Gastrocnemius medialis (tissue), 4 donors: ENCODE measurements at regions not wholly inside any gene's neighbourhood (a gene's known extent, or its start where the extent isn't known, plus 50 kb on each side); places are given as distances from the start of the nearest gene placed in this dataset.

ENCODE experiments used
- ATAC-seq, 2 donors: fragments of 150-250 bp; one replicate each; pipeline ENCODE4 v1.9.1; 2016
- DNase-seq, 2 donors: peaks; one replicate each; pipeline ENCODE4 v3.0.0-alpha.2; 2019
- H3K27ac ChIP-seq, 4 donors: fragments of 200-600 bp; sonication (generic); 1 replicate in 1 of 4; 2 replicates in 3 of 4; pipeline ENCODE4 v1.5.1; 2016 to 2018; ENCODE audit warnings: mild to moderate bottlenecking in 2 of 4, moderate library complexity in 1 of 4
- H3K27me3 ChIP-seq, 3 donors: fragments of 200-600 bp; sonication (generic) in 2 of 3; 1 replicate in 1 of 3; 2 replicates in 2 of 3; pipeline versions ENCODE4 v1.5.1 to v1.6.0; 2016 to 2019; ENCODE audit warnings: mild to moderate bottlenecking in 1 of 3, moderate library complexity in 1 of 3
- H3K36me3 ChIP-seq, 2 donors: fragments of 200-600 bp; sonication (generic) in 1 of 2; one replicate each; pipeline ENCODE4 v1.5.1; 2017 to 2018
- H3K4me1 ChIP-seq, 2 donors: fragments of 200-600 bp; sonication (generic) in 1 of 2; one replicate each; pipeline ENCODE4 v1.5.1; 2016 to 2017; ENCODE audit warnings: mild to moderate bottlenecking in 2 of 2
- H3K4me3 ChIP-seq, 4 donors: fragments of 200-600 bp; sonication (generic) in 3 of 4; 1 replicate in 1 of 4; 2 replicates in 3 of 4; pipeline ENCODE4 v1.5.1; 2016 to 2019; ENCODE audit warnings: mild to moderate bottlenecking in 2 of 4
- H3K9me3 ChIP-seq, 3 donors: fragments of 200-600 bp; sonication (generic) in 2 of 3; 1 replicate in 1 of 3; 2 replicates in 2 of 3; pipeline ENCODE4 v1.5.1; 2016 to 2019
- CTCF ChIP-seq, 5 experiments: fragments of 450-650 bp in 3 of 5; fragments of 200-600 bp in 2 of 5; sonication (generic) in 2 of 5; IDR thresholded peaks in 4 of 5; conservative IDR thresholded peaks in 1 of 5; 1 replicate in 4 of 5; 2 replicates in 1 of 5; pipeline ENCODE4 v1.5.1; 2016 to 2019; ENCODE audit warnings: antibody characterized with exemption in 5 of 5, mild to moderate bottlenecking in 3 of 5, moderate library complexity in 3 of 5
- POLR2A ChIP-seq, 2 donors: fragments of 450-650 bp; IDR thresholded peaks; one replicate each; pipeline ENCODE4 v1.6.1; 2017; ENCODE audit warnings: antibody characterized with exemption in 2 of 2, mild to moderate bottlenecking in 2 of 2, moderate library complexity in 2 of 2
- in situ Hi-C, 4 donors: fragments of 200-750 bp; cut with MboI; loops; one replicate each; pipeline versions ENCODE4 v1.15.0 to v1.8.0; 2017; ENCODE audit warnings: low sequenced_read_pairs in 4 of 4
- intact Hi-C: fragments of 100-400 bp; cut with DNase I; formaldehyde crosslinking; loops from one replicate; pipeline ENCODE4 v1.15.1; 2023; ENCODE audit warnings: low total_unique reads

GRCh38 chr3:103963599-103963998, 1403.1 kb upstream of the ALCAM start:
- ATAC-seq = no peak
- Histone ChIP-seq H3K27me3 (no peaks in the 10 kb centered on the region), H3K4me1 (no peaks in the 10 kb centered on the region), H3K4me3 (no peak overlapping the region), H3K36me3 (no peaks in the 10 kb centered on the region), H3K9me3 (no peaks in the 10 kb centered on the region), H3K27ac (no peak overlapping the region)
- TF ChIP-seq POLR2A (IDR thresholded peaks at IDR 0.05) (no peak), CTCF (IDR thresholded peaks at IDR 0.05 in 4 of 5, conservative IDR thresholded peaks at IDR 0.05 in 1 of 5) (no peak)
- in situ Hi-C loops (no loop called here), intact Hi-C loops (no loop called here)
- DNase-seq = no peak

- TF ChIP-seq POLR2A (IDR thresholded peaks at IDR 0.05) (no peak), CTCF (IDR thresholded peaks at IDR 0.05 in 4 of 5, conservative IDR thresholded peaks at IDR 0.05 in 1 of 5) (no peak)
- no peak for DNase-seq
- Histone ChIP-seq H3K4me1 (no peaks in the 10 kb centered on the region), H3K27me3 (no peaks in the 10 kb centered on the region), H3K27ac (no peak overlapping the region), H3K36me3 (no peaks in the 10 kb centered on the region), H3K9me3 (no peaks in the 10 kb centered on the region), H3K4me3 (no peak overlapping the region)
- in situ Hi-C loops (no loop called here), intact Hi-C loops (no loop called here)
- ATAC-seq = no peak
These were observed 1400.9 kb upstream of the ALCAM start for GRCh38 chr3:103965764-103966163.

- no peak for DNase-seq
- intact Hi-C loops = no loop called here
These were observed 1400.0 kb upstream of the ALCAM start for GRCh38 chr3:103966749-103967148.

GRCh38 chr3:103968131-103968530, 1398.6 kb upstream of the ALCAM start:
- no peak for TF ChIP-seq POLR2A (IDR thresholded peaks at IDR 0.05)
- no peak for TF ChIP-seq CTCF (IDR thresholded peaks at IDR 0.05 in 4 of 5, conservative IDR thresholded peaks at IDR 0.05 in 1 of 5)
- intact Hi-C loops (no loop called here), in situ Hi-C loops (no loop called here)
- H3K36me3 ChIP-seq = no peaks in the 10 kb centered on the region
- no peak overlapping the region for H3K27ac ChIP-seq
- no peaks in the 10 kb centered on the region for H3K27me3 ChIP-seq
- no peaks in the 10 kb centered on the region for H3K4me1 ChIP-seq
- no peaks in the 10 kb centered on the region for H3K9me3 ChIP-seq
- no peak overlapping the region for H3K4me3 ChIP-seq
- DNase-seq (no peak), ATAC-seq (no peak)

More at GRCh38 chr3:103966749-103967148, 1400.0 kb upstream of the ALCAM start:
- in situ Hi-C loops = no loop called here
- ATAC-seq = no peak
- no peaks in the 10 kb centered on the region for H3K36me3 ChIP-seq
- no peak overlapping the region for H3K27ac ChIP-seq
- no peaks in the 10 kb centered on the region for H3K27me3 ChIP-seq
- H3K9me3 ChIP-seq = no peaks in the 10 kb centered on the region
- TF ChIP-seq POLR2A (IDR thresholded peaks at IDR 0.05) (no peak), CTCF (IDR thresholded peaks at IDR 0.05 in 4 of 5, conservative IDR thresholded peaks at IDR 0.05 in 1 of 5) (no peak)
- H3K4me1 ChIP-seq = no peaks in the 10 kb centered on the region
- H3K4me3 ChIP-seq = no peak overlapping the region

- intact Hi-C loops (no loop called here), in situ Hi-C loops (no loop called here)
- no peak for TF ChIP-seq POLR2A (IDR thresholded peaks at IDR 0.05)
- TF ChIP-seq CTCF (IDR thresholded peaks at IDR 0.05 in 4 of 5, conservative IDR thresholded peaks at IDR 0.05 in 1 of 5) = no peak
- no peak overlapping the region for H3K27ac ChIP-seq
- no peak for DNase-seq
- no peaks in the 10 kb centered on the region for H3K27me3 ChIP-seq
- ATAC-seq = no peak
- H3K4me1 ChIP-seq = no peaks in the 10 kb centered on the region
- no peak overlapping the region for H3K4me3 ChIP-seq
- H3K36me3 ChIP-seq = no peaks in the 10 kb centered on the region
- H3K9me3 ChIP-seq = no peaks in the 10 kb centered on the region
These were observed 1398.0 kb upstream of the ALCAM start for GRCh38 chr3:103968751-103969150.
